ENCODE measurements at regions not wholly inside any gene's neighbourhood (a gene's known extent, or its start where the extent isn't known, plus 50 kb on each side); places are given as distances from the start of the nearest gene placed in this dataset.

DNA sequence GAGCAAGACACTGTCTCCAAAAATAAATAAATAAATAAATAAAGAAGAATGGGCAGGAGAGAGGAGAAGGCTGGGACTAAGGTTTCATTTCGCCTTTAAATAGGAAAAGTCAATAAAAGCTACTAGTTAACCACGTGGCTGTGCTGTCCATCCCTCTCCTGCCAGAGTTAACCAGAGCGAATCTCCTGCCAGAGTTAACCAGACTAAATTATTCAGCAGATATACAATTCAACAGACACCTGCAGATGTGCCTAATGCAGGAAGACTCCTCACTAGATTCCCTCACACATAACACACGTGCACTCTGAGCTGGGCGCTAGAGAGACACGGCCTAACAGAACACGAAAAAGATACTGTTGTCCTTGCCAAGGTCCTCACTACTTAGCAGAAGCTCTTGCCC lies 156.1 kb downstream of the IGLL1 start:
- no peak for TF ChIP-seq EP300 (IDR thresholded peaks at IDR 0.05)
- TF ChIP-seq, protein P1, sequence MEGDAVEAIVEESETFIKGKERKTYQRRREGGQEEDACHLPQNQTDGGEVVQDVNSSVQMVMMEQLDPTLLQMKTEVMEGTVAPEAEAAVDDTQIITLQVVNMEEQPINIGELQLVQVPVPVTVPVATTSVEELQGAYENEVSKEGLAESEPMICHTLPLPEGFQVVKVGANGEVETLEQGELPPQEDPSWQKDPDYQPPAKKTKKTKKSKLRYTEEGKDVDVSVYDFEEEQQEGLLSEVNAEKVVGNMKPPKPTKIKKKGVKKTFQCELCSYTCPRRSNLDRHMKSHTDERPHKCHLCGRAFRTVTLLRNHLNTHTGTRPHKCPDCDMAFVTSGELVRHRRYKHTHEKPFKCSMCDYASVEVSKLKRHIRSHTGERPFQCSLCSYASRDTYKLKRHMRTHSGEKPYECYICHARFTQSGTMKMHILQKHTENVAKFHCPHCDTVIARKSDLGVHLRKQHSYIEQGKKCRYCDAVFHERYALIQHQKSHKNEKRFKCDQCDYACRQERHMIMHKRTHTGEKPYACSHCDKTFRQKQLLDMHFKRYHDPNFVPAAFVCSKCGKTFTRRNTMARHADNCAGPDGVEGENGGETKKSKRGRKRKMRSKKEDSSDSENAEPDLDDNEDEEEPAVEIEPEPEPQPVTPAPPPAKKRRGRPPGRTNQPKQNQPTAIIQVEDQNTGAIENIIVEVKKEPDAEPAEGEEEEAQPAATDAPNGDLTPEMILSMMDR (IDR thresholded peaks at IDR 0.05): no peak
